ENCODE measurements at regions not wholly inside any gene's neighbourhood (a gene's known extent, or its start where the extent isn't known, plus 50 kb on each side); places are given as distances from the start of the nearest gene placed in this dataset.

DNA sequence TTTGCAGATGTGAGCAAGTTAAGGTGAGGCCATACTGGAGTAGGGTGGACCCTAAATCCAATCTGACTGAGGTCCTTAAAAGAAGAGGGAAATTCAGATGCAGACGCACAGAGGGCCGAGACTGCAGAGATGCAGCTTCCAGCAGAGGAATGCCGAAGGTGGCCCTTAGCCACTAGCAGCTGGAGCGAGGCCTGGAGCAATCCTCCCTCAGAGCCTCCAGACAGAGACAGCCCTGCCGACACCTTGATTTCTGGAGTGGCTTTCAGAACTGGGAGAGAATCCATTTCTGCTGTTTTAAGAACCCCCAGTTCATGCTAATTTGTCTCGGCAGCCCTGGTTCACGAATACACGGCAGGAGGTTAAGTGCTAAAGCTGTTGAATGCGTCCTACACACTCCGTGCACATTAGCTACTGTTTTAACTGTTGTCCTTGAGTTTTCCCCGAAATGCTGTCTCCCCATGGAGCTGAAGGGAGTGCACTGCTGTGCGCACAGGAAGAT lies 135.5 kb downstream of the IRF8 start:
- H3K27me3 ChIP-seq, result peaks cover 0 to 2% (median 0%) of the 10 kb centered on the region in 4 donors

DNA sequence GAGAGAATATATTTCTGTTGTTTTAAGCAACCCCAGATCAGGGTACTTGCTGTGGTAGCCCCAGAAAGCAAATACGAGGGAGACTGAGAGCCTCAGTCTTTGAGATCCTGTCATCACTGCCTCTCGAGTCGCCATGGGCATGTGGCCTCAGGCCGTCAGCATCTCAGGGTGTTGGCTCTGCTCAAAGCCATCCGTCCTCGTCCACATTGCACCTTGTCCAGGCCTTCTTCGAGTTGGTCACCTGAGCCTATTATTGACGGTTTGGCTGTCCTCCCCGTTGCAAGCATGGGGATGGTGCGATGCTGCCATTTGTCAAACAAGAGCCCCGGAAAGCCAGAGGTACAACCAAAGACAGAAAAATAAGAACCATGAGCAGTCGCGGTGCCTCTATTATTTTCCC lies 136.9 kb downstream of the IRF8 start:
- ATAC-seq, result no peak
- no peaks in the 10 kb centered on the region for H3K36me3 ChIP-seq
- no peaks in the 10 kb centered on the region for H3K27me3 ChIP-seq
- 85 to 97% methylated on average over 13 of the region's 13 CpGs for WGBS, 2 donors
- H3K4me3 ChIP-seq, result no peak overlapping the region
- no peak overlapping the region for H3K27ac ChIP-seq
- intact Hi-C loops (cut with DNase I), result no loop called here
- FAIRE-seq, result no peak
- TF ChIP-seq, protein P1, sequence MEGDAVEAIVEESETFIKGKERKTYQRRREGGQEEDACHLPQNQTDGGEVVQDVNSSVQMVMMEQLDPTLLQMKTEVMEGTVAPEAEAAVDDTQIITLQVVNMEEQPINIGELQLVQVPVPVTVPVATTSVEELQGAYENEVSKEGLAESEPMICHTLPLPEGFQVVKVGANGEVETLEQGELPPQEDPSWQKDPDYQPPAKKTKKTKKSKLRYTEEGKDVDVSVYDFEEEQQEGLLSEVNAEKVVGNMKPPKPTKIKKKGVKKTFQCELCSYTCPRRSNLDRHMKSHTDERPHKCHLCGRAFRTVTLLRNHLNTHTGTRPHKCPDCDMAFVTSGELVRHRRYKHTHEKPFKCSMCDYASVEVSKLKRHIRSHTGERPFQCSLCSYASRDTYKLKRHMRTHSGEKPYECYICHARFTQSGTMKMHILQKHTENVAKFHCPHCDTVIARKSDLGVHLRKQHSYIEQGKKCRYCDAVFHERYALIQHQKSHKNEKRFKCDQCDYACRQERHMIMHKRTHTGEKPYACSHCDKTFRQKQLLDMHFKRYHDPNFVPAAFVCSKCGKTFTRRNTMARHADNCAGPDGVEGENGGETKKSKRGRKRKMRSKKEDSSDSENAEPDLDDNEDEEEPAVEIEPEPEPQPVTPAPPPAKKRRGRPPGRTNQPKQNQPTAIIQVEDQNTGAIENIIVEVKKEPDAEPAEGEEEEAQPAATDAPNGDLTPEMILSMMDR (IDR thresholded peaks at IDR 0.05), result no peak
- H3K4me1 ChIP-seq, result no peaks in the 10 kb centered on the region
- no peak for DNase-seq
- H3K9me3 ChIP-seq, result no peaks in the 10 kb centered on the region

More for the DNA sequence above, 135.5 kb downstream of the IRF8 start:
- TF ChIP-seq, protein P1 (IDR thresholded peaks at IDR 0.05), result no peak
- Histone ChIP-seq H3K9me3 (no peaks in the 10 kb centered on the region), H3K27ac (no peak overlapping the region), H3K36me3 (no peaks in the 10 kb centered on the region), H3K4me1 (no peaks in the 10 kb centered on the region), H3K4me3 (no peak overlapping the region)
- intact Hi-C loops (cut with DNase I), result no loop called here
- FAIRE-seq (no peak), ATAC-seq (no peak), DNase-seq (peak in 1 of 6 donors; percentile 18)
- WGBS, 2 donors, result 79 to 90% methylated on average over 12 of the region's 12 CpGs

DNA sequence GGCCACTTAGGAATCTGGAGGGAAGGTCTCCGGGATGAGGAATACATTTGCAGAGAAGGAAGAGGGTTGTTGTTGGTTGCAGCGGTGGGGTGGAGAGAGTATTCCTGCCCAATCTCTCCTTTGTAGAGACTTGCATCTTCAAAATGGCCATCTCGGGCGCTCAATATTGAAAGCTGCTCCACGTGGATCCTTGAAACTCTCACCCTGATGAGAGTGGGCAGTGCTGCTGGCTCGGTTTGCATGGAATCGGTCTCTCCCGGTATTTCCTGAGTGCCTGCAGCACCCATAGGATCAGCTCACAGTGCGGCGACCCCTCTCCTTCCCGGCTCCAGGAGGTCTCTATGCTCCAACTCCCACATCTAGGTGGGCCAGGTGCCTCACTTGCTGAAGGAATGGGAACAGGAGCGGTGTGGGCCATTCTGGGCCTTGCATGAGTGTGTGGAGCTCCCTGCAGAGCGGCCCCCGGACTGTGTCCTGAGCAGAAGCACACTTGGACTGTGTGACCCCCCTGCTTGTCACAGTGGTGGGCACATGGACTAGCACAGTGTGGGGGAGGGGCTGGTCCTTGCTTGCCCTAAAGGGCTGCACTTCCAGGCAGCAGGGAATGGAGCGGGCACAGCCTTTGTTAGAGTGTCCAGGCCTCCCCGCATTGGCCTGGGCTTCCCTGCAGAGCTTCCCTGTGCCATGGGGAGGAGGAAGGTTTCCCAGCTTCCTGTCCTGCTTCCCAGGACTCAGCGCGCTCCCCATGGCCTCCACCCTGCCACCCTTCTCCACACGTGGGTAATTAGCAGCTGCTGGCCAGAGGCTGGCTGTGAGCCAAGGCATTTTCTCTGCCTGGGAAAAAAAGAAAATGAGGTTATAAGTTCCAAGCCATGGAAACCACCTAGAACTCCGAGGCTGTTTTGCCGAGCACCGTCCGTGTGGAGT lies 139.3 kb downstream of the IRF8 start:
- TF ChIP-seq, protein P1 (IDR thresholded peaks at IDR 0.05), result no peak
- 61 to 66% methylated on average over 23 of the region's 23 CpGs for WGBS, 2 donors
- FAIRE-seq (no peak), ATAC-seq (peak in 3 of 4 donors; percentile 48 to 83 (median 64)), DNase-seq (peak in 4 of 6 donors; percentile 31 to 59 (median 40))
- no peaks in the 10 kb centered on the region for H3K27me3 ChIP-seq
- no peak overlapping the region for H3K27ac ChIP-seq
- no peaks in the 10 kb centered on the region for H3K36me3 ChIP-seq
- H3K9me3 ChIP-seq, result no peaks in the 10 kb centered on the region
- H3K4me1 ChIP-seq, result no peaks in the 10 kb centered on the region
- no peak overlapping the region for H3K4me3 ChIP-seq
- intact Hi-C loops (cut with DNase I), result no loop called here

DNA sequence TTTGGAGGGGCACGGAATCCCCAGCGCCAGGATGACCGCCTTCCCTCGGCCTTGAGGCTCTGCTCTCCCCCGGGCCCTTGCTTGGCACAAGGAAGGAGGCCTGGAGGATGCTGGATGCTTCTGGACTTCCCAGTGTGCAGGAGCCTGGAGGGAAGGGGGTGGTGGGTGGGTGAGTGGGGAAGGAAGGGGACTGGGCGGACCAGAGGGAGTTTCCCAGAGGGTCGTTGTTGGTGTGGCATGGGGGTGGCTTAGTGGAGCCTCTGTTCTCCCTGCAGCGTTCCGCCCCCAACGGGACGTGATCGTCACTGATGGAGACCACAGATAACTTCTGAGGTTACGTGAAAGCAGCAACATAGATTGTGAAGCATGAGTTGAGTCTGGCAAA lies 140.0 kb downstream of the IRF8 start:
- Histone ChIP-seq H3K4me3 (no peak overlapping the region), H3K4me1 (no peaks in the 10 kb centered on the region), H3K27me3 (no peaks in the 10 kb centered on the region), H3K9me3 (no peaks in the 10 kb centered on the region), H3K27ac (no peak overlapping the region), H3K36me3 (no peaks in the 10 kb centered on the region)
- FAIRE-seq (no peak), DNase-seq (no peak), ATAC-seq (no peak)
- intact Hi-C loops (cut with DNase I), result no loop called here
- WGBS, 2 donors, result 45 to 55% methylated on average over 13 of the region's 13 CpGs
- TF ChIP-seq, protein P1 (IDR thresholded peaks at IDR 0.05), result no peak

DNA sequence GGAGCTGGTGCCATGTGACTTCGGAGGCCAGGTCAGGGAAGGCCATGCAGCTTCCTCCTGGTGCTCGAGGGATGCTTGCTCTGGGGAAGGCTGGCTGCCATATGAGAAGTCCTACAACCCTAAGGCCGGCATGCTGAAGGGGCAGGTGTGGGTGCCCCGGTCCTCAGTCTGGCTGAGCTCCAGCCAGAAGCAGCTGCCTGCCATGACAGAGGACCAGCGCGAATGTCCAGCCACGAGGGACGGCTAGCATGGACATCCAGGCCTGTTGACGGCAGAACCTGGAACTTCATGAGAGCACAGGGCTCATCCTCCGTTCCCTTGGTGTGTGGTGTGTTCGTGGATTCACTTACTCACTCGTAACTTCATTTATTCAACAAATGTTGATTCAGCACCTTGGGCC lies 140.6 kb downstream of the IRF8 start:
- ATAC-seq, result no peak
- no peak for FAIRE-seq
- WGBS, 2 donors, result 78 to 90% methylated on average over 12 of the region's 12 CpGs
- Histone ChIP-seq H3K9me3 (no peaks in the 10 kb centered on the region), H3K27ac (no peak overlapping the region), H3K4me1 (no peaks in the 10 kb centered on the region), H3K27me3 (no peaks in the 10 kb centered on the region), H3K4me3 (no peak overlapping the region), H3K36me3 (no peaks in the 10 kb centered on the region)
- TF ChIP-seq, protein P1 (IDR thresholded peaks at IDR 0.05), result no peak
- intact Hi-C loops (cut with DNase I), result no loop called here
- DNase-seq, result no peak

Data from pancreas (tissue), 10 donors.